NT2/D1 (cell line): ENCODE measurements at regions not wholly inside any gene's neighbourhood (a gene's known extent, or its start where the extent isn't known, plus 50 kb on each side); places are given as distances from the start of the nearest gene placed in this dataset.

Experiments
- YY1 ChIP-seq: IDR thresholded peaks from 2 replicates; pipeline ENCODE4 v1.6.1; 2011; ENCODE audit not compliant: insufficient read length, insufficient read depth
- ZNF274 ChIP-seq: IDR thresholded peaks from 2 replicates; pipeline ENCODE4 v1.6.1; 2011; ENCODE audit warnings: mild to moderate bottlenecking, low read depth, low read length

DNA sequence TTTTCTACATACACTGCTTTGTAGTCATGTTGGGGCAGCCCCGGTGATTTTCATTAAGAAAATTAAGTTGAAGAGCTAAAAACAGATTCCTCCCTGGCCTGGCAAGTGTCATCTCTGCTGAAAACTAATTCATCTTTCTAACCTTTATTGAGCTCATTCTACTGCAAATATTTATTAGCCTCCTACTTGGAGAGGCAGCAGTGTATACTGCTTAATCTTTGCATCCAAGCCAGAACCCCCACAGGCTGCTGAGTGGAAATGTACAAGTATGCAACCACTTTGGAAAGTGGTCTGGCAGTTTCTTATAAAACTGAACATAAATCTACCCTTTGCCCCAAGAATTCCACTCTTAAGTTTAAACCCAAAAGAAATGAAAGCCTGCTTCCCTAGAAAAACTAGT, 223.4 kb downstream of the DRD1 start:
- no peak for TF ChIP-seq YY1
- no peak for TF ChIP-seq ZNF274
